Ecto neural progenitor cell (in vitro differentiated cells): ENCODE measurements at regions not wholly inside any gene's neighbourhood (a gene's known extent, or its start where the extent isn't known, plus 50 kb on each side); places are given as distances from the start of the nearest gene placed in this dataset.
A peak's percentile ranks its signal among the peaks of the same experiment; 100 is the strongest.

ENCODE experiments used
- DNase-seq: peaks from one replicate; pipeline ENCODE4 v3.0.0-alpha.2; 2018; ENCODE audit warnings: low spot score

DNA sequence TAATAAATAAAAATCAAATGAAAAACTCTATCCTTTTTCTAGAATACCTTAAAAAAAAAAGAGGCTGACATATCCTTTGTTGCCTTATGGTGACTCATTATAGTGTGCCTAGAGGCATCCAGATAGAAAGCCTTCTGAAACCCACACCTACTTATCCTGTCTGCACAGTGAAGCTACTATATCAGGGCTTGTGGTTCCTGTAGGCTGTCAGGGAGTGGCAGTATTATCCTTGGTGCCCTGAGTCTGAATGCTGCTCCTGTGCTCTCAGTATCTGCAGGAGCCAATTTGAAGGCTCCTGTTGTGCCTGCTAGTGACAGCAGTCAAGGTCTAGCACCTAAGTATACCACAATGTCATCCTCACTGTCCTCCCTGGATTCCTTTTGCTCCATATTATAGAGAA lies 168.4 kb upstream of the AVPR1A start:
- no peak for DNase-seq

DNA sequence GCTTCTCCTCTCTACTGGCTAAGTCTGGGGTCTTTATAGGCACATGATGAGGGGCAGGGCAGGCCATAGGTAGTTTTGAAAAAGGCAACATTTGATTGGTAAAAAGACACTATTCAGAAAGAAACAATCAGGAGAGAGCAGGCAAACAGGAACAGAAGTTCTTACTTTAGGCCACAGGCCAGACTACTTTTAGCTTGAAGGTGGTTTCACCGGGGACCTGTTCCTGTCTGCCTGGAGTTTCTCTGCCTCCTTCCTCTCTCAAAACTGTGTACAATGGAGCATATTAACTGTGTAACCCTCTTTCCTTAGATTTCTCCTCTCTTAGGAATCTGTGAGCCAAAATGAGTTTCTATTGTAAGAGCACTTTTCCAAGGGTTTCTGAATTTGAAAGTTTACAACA lies 167.9 kb upstream of the AVPR1A start:
- no peak for DNase-seq

DNA sequence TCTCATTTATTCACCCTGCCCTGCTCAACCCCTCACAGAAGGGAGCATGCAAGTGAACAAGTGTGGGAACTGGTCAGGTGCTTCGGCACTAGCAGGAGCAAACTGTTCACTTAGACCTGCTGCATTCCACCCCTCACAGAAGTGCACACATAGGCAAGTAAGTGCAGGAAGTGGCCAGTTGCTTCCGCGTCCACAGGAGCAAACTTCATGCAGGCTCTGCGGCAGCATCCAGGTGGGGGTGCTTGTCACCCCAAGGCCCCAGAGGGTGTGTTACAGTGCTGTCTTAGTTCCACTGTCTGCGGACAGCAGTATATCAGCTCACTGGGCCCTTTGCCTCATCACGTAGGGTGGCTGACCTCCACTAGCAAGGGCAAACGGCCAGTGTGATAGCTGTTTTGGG lies 167.3 kb upstream of the AVPR1A start:
- DNase-seq = no peak

DNA sequence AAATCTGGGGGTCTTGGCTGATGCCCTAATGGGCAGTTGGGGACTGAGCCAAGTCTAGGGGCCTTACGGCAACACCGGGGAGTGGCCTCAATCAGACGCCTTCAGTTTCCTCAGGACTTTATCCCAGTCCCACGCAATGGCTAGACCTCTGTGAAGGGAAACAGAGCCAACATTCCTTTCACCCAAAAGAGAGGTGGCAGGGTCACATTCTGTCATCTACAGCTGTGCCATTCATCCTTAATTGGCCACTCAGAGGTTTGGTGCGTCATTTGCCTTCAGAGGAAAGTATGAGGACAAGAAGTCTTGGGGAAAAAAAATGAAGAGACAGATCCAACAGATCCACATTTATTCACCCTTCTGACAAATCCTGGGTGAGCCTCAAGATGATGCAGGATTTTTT lies 166.9 kb upstream of the AVPR1A start:
- DNase-seq = no peak

DNA sequence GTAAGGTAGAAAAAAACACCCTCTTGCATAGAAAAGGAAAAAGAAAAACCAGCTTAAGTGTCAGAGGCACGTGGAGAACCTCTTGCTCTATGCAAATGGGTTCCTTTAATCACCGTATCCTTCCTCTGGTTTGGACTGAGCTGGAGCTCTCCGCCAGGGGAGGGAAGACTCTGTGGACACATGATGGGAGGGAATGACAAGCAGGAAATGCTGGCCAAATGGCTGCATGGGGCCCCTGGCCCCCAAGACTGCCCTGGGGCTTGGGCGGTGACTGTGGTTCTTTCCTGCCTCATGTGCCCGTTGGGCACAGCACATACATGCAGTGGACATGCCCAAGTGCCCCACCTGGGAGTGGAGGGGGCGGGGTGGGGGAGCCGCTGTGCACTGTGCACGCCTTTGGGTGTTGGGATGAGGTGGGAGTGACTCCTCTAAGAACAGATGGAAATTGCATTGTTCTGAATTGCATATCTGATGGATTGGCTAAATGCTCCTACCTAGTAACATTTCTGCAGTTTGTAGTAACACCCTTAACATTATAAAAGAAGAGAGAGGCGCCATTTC lies 166.4 kb upstream of the AVPR1A start:
- no peak for DNase-seq

DNA sequence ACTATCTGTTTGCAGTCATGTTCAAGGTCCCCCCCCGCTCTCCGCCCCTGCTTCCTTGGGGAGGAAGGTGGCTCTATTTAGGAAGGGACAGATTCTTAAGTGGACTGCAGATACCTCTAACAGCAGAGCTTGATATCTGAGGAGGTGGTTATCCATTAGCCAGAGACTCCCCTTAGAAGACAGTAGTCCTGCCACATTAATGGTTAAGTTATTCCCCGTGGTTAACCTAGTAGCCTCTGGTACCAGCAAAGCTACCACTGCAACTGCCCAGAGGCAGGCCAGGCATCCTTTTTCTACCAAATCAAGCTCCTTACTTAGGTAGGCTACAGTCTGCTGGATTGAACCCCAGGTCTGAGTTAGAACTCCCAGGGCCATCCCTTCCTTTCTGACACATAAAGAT lies 162.1 kb upstream of the AVPR1A start:
- DNase-seq = no peak

DNA sequence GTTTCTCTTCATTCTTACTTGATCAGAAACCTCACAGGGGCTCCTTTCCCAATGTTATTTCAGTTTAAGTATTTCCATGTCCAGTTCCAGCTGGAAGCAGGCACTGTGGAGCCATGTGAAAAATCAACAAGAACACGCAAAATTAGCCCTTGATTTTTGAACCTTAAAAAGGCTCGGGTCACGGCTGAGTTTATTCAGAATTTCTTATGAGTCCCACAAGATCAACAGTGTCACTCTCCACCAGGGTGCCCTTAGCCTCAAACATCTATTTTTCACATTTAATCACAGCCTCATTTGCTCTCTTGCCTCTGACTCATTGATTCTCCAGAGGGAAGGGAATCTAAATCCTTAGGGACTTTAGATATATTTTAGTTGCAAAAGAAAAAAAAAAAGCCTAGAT lies 157.7 kb upstream of the AVPR1A start:
- no peak for DNase-seq

DNA sequence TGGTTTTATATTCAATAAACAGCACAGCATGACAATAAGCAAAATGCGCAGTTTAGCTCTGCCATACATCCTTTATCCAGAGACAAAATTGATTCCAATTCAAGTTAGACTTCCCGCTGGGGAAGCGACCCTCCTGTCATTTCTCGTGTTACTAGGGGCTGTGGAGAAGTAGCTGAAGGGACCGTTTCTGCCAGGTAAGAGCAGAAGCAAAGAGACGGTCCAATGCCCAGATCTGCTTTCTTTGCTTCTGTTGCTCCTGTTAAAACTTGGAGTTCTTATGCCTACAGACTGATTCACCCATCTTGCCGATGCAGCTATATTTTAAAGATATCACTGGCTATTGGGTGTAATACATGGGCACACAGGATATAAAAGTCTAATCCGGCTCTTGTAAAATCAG lies 156.8 kb upstream of the AVPR1A start:
- DNase-seq = no peak

DNA sequence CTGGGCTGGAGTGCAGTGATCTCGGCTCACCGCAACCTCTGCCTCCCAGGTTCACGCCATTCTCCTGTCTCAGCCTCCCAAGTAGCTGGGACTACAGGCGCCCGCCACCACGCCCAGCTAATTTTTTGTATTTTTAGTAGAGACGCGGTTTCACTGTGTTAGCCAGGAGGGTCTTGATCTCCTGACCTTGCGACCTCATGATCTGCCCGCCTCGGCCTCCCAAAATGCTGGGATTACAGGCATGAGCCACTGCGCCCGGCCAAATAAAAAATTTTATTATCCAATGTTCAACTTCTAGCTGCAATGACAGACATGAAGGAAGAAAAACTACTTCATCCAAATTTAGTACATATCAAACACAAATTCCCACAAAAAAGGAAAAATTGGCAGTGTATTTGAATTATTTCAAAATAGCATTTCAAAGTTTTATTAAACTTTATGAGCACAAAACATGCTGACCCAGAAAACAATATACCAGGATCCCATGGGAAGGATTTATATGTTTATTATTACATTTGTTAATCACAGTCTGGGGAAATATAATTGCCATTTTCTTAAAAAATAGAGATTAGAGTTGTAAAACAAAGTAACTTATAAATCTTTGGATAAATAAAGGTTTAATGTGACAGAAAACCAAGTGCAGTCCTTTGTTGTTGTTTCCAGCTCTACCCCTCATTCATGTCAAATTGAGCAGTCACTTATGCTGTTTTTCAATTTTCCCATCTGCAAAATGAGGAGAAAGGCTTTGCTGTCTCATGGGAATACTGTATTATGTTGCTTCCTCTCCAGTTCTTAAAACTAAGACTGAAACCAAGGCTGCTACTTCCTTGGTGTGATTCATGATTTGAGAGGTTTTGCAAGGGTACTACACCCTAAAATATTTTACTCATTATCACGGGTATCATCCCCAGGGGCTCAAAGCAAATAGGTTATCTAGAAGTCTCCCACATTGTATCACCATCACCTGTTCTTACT lies 155.2 kb upstream of the AVPR1A start:
- DNase-seq = no peak

DNA sequence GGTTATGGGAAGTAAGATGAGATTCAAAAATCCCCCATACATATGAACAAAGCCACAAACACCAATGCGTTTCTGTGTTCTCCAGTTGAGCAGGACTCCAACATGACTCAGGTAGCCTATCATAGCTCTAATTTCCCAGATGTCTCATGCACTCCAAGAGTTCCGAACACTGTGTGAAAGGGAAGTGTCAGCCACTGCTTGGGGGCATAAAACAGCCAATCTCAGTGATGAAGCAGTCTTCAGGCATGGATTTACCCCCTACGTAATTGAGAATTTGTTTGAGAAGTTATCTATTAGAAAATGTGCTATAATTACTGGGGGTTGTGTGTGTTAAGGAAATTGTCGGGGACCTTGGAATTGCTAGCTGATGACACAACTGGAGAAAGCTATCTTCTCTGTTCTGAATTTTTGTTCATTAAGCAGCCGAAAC lies 153.9 kb upstream of the AVPR1A start:
- DNase-seq = no peak

DNA sequence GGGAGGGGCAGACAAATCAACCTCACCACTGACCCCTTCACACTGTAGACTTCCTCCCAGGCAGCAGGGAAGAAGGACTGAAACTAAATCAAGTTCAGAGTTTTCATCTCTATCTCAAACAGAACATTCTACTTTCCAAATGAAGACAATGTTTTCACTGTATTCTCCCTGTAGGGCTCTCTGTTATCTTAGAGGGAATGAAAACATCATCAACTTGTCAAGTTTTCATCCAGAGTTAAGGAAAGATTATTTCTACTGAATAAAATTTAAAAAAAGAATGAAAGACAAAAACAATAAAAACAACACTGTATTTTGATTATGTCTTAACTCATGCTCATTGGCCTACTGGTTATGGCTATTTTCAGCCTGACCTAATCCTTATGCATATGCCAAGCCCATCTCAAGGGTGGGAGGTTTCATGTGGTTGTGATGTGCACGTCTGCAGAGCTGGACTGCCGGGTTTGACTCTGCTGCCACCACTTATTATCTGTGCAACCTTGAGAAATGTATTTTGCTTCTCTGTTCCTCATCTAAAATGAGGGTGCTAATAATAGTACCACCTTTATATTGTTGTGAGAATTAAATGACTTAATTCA lies 152.0 kb upstream of the AVPR1A start:
- no peak for DNase-seq

DNA sequence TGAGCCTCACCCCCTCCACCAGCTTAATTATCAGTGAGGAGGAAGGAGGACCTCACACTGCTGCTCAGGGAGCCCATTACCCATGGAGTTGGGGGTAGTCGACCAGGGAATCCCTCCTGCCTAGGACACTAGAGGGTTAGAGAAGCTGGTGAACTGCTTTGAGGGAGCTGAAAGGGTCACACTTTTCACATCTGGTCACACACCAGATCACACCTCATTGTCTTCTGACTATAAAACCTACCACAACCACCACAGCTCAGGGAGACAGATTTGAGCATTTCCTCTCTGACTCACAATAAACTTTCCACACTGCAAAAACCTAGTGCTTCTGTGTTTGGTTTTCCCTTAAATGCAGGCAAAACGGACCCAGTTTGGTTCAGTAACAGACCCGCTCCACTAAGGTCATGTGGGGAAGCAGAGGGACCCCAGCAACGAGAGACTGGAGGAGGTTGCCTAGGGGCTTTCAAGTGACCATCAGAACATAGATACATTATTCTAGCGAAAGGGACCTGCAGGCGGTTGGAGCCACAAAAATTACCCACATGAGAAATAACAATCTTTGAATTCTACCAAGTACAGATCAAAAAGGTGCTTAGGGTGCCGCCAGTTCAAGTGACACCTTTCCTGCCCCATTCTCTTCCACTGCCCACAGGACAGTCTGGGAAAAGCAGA lies 151.4 kb upstream of the AVPR1A start:
- DNase-seq = no peak

DNA sequence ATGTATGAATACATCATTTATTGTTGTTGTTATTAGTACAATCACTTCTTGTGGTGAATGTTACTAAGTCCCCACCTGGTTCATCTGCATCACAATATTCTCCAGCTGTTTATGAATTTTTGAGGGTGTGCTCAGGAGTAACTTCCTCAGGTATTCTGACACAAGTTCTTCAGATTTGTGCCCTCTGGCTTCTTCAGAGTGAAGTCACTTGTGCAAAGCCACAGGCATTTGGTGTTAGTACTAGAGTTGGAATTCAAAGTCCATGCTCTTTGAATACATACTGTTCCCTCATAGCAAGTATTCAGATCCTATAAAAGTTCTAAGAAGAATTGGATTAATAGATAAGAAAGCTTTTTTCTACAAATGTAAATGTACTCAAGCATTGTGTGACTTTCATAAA lies 150.3 kb upstream of the AVPR1A start:
- no peak for DNase-seq

DNA sequence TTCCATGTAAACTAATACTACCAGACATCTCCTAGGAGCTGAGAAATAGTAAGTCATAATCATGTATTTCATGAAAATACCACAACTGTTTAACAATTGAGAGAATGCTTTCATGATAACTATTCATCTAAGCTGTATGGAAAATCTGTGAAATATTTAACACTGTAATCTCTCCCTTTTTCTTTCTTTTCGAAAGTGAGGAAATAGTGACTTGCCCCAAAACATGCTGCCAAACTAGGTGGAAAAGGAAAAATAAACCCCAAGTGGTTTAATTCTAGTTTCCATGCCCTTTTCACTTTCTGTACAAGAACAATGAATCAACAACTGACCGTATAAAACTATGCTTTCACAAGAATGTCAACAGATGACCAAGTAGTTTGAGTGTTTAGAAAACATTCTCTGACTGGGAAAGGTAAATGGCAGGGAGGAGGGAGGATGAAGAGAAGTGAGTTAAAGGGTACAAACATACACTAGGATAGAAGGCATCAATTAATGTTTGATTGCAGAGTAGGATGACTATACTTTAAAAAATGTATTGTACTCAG lies 147.5 kb upstream of the AVPR1A start:
- no peak for DNase-seq

DNA sequence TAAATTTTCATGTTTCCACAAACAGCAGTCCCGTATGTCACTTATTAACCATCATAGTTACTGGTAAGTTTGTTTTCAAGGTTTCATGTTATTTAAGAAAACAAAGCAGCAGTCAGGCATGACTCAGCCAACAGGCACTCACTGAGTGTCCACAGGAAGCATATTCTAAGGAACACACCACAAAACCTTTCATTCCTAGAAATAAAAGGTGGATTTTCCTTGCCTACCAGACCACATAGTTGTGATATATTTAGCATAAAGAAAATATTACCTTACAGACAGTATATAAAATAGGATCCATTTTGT lies 143.3 kb upstream of the AVPR1A start:
- no peak for DNase-seq

DNA sequence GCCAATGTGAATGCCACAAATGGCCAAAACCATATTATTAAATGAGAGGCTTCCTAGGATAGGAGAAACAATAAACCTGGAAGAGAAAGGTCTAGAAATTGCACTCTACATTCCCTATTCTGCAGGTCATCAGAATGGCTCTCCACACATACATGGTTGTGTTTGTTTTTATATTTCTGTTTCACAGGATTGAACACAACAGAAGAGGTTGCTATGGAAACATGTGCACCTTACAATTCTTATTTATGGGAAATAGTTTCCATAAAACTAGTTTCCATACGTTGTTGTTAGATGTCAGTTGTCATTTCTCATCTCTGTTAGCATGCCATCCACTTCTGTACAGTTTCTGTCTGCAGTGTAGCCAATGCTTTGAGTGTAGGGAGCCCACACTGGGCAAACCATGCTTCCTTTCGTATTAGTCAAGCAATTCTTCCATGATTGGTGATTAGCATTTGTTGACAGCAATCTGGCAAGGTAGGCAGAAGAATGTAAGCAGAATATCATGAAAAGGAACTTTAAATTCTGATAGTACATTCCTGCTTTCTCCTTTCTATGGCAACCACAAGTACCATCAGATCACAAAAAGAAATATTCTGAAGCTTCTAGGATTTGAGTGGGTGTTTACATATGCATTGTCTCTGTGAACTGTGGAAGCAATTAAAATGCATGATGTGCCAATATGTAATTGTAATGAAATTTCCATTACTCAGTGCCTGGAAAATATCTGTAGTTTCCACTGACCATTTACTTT lies 141.6 kb upstream of the AVPR1A start:
- DNase-seq = no peak

DNA sequence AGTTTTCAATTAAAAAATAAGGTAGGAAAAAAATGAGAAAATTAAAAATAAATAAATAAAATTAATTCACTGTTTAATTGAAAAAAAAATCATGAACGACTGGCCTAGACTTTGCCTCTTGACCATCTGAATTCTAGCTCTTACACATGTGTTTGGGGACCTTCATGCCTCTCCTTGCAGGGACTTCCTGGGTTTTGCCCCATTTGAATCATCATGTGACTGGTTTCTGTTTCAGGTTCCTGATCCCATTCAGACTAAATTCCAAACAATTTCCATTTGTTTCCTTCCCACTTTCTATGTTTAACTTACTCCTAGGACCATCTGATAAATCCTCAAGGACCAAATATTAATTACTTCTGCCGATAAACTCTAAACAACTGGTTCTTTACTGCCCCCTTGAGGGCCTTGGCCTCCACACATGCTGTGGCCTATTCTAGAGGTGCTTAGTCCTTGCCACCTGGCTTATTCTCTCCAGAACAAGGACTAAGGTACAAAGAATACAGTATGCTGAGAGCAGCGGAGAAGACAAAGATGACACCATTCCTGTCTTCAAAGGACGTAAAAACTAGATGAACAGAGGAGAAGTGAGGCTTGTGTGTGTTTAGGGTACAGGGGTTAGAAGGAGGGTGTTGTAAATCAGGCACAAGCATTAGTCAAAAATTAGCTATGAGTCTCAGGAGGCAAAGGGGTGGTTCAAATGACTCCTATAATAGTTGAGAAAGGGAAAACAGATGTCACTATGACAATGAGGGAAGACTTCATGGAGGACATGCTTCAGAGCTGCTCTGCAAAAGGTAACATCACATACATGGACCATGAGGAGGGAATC lies 125.8 kb upstream of the AVPR1A start:
- peak; percentile 65 for DNase-seq

DNA sequence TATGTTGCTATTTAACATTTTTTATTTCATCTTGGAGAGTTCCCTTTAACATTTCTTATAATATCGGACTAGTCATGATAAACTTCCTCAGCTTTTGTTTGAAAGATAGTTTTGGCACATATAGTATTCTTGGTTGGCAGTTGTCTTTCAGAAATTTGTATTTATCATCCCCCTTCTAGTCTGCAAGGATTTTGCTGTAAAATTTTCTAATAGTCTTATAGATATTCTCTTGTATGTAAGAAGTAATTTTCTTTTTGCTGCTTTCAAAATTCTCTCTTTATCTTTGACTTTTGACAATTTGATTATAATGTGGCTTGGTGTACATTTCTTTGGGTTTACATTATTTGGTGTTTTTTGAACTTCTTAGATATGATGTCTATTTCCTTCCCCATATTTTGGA lies 116.0 kb upstream of the AVPR1A start:
- no peak for DNase-seq

DNA sequence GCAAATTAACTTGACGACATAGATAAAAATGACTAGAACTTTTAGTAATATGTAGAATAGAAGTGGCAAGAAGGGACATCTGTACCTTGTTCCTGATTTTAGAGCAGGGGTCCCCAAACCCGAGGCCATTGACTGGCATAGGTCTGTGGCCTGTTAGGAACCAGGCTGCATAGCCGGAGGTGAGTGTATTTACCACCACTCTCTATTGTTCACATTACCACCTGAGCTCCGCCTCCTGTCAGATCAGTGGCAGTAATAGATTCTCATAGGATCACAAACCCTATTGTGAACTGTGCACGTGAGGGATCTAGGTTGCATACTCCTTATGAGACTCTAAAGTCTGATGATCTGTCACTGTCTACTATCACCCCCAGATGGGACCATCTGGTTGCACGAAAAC lies 113.6 kb upstream of the AVPR1A start:
- DNase-seq = no peak

DNA sequence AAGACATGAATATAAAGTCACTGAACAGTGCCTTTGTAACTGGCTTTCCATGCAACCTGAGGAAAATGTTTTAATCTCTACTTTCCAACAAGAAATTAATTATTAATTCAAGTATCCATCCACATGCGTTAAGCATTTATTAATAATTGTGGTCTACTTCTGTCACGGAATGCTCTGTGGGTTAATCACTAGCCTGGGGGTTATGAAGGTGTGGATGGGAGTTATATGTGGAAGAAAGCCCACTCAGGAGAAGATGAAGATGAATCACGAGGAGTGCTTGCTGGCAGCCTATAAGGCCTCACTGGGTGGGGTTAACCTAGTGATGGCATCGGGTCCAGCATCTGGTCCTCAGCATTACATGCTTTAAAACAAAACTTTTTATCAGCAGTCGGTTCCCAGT lies 99.5 kb upstream of the AVPR1A start:
- DNase-seq = no peak

DNA sequence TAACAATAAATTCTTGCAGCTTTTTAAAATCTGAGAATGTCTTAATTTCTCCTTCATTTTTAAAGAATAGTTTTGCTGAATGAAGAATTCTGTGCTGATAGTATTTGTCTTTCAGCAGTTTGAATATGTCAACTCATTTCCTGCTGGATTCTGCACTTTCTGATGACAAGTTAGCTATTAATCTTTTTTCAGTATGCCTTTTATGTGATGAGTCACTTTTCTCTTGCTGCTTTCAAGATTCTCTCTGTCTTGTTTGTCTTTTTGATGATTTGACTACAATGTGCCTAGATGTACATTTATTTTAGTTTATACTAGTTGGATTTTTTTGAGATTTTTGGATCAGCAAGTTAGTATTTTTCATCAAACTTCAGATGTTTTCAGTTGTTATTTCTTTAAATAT lies 87.9 kb upstream of the AVPR1A start:
- no peak for DNase-seq
